IMR-90 (cell line): ENCODE measurements at regions not wholly inside any gene's neighbourhood (a gene's known extent, or its start where the extent isn't known, plus 50 kb on each side); places are given as distances from the start of the nearest gene placed in this dataset.

ENCODE experiments used
- ATAC-seq: fragments of 200-7000 bp; cut with Tn5 transposase; 2 replicates; pipeline ENCODE4 v1.9.1; 2020; ENCODE audit warnings: low read depth, mild to moderate bottlenecking, moderate library complexity
- BruUV-seq: library from RNA; stranded (reverse); fragments of 400-500 nt; replicated peaks from 2 replicates; lab custom pipeline; 2021; lab: Mats Ljungman, UMichigan
- CTCF ChIA-PET: fragments of 300-600 bp; formaldehyde crosslinking; extraction: SDS; loops from one replicate; lab custom pipeline; 2021; ENCODE audit warnings: antibody characterized with exemption; lab: Yijun Ruan, JAX
- POLR2A ChIA-PET: fragments of 300-600 bp; sonication (Branson Sonifier 250); formaldehyde crosslinking; loops from one replicate; lab custom pipeline; 2022; ENCODE audit warnings: antibody characterized with exemption; ENCODE audit not compliant: unreplicated experiment; lab: Charles Lee
- DNase-seq: peaks from one replicate; pipeline ENCODE4 v3.0.0; 2013
- H2AFZ ChIP-seq: replicated peaks from 2 replicates; pipeline ENCODE3; 2013; ENCODE audit warnings: low read length, mild to moderate bottlenecking; ENCODE audit not compliant: poor library complexity
- H2AK5ac ChIP-seq: 2 replicates; pipeline ENCODE4 v1.6.1; 2013; ENCODE audit warnings: low read depth, low read length, inconsistent platforms
- H2AK9ac ChIP-seq: replicated peaks from 2 replicates; pipeline ENCODE3; 2013; ENCODE audit warnings: mild to moderate bottlenecking, low read depth, low read length, moderate library complexity; ENCODE audit not compliant: poor library complexity
- H2BK120ac ChIP-seq: 2 replicates; pipeline ENCODE4 v1.6.1; 2013; ENCODE audit warnings: low read depth, low read length, inconsistent platforms
- H2BK15ac ChIP-seq: 3 replicates; pipeline ENCODE4 v1.6.1; 2013; ENCODE audit warnings: low read depth, low read length, inconsistent platforms
- H2BK20ac ChIP-seq: 2 replicates; pipeline ENCODE4 v1.6.1; 2013; ENCODE audit warnings: low read depth, mild to moderate bottlenecking, inconsistent platforms, low read length, moderate library complexity
- H2BK5ac ChIP-seq: 2 replicates; pipeline ENCODE4 v1.6.1; 2013; ENCODE audit warnings: mild to moderate bottlenecking, low read depth, low read length, inconsistent platforms; ENCODE audit not compliant: poor library complexity, severe bottlenecking
- H3K14ac ChIP-seq: replicated peaks from 2 replicates; pipeline ENCODE4 v1.6.1; 2013; ENCODE audit warnings: low read depth, low read length, inconsistent platforms
- H3K18ac ChIP-seq: 2 replicates; pipeline ENCODE4 v1.6.1; 2013; ENCODE audit warnings: low read depth, low read length, control low read depth
- H3K23ac ChIP-seq: 2 replicates; pipeline ENCODE4 v1.6.1; 2013; ENCODE audit warnings: low read depth, low read length, inconsistent platforms
- H3K27ac ChIP-seq: 2 replicates; pipeline ENCODE4 v1.5.1; 2013; ENCODE audit warnings: mild to moderate bottlenecking, control low read depth, low read length; ENCODE audit not compliant: insufficient read depth
- H3K27me3 ChIP-seq: 2 replicates; pipeline ENCODE4 v1.6.1; 2013; ENCODE audit warnings: low read length; ENCODE audit not compliant: control insufficient read depth, insufficient read depth
- H3K36me3 ChIP-seq: 2 replicates; pipeline ENCODE4 v1.6.1; 2013; ENCODE audit warnings: low read length, mixed read lengths; ENCODE audit not compliant: control insufficient read depth, insufficient read depth
- H3K4ac ChIP-seq: 2 replicates; pipeline ENCODE4 v1.6.1; 2013; ENCODE audit warnings: low read depth, low read length, inconsistent platforms
- H3K4me1 ChIP-seq: 2 replicates; pipeline ENCODE4 v1.6.1; 2013; ENCODE audit warnings: low read length, mixed read lengths; ENCODE audit not compliant: control insufficient read depth, insufficient read depth
- H3K4me2 ChIP-seq: 2 replicates; pipeline ENCODE4 v1.6.1; 2013; ENCODE audit warnings: low read depth, mild to moderate bottlenecking, control low read depth, low read length, moderate library complexity
- H3K4me3 ChIP-seq: 2 replicates; pipeline ENCODE4 v1.5.1; 2013; ENCODE audit warnings: low read depth, mild to moderate bottlenecking, control low read depth, low read length, moderate library complexity; ENCODE audit not compliant: insufficient read depth
- H3K56ac ChIP-seq: 2 replicates; pipeline ENCODE4 v1.6.1; 2013; ENCODE audit warnings: low read length, inconsistent platforms; ENCODE audit not compliant: insufficient read depth; ENCODE audit errors: extremely low read depth
- H3K79me1 ChIP-seq, 2 experiments: 2 replicates each; pipeline ENCODE4 v1.6.1; 2013; ENCODE audit warnings: low read length in 2 of 2, inconsistent platforms in 1 of 2, low read depth in 1 of 2
- H3K9ac ChIP-seq: 2 replicates; pipeline ENCODE4 v1.6.1; 2013; ENCODE audit warnings: low read depth, low read length, control low read depth
- H3K9me1 ChIP-seq: 2 replicates; pipeline ENCODE4 v1.6.1; 2013; ENCODE audit warnings: low read length, inconsistent platforms; ENCODE audit not compliant: insufficient read depth
- H3K9me3 ChIP-seq: 2 replicates; pipeline ENCODE4 v1.6.1; 2013; ENCODE audit warnings: low read length; ENCODE audit not compliant: control insufficient read depth, insufficient read depth
- H4K20me1 ChIP-seq: 2 replicates; pipeline ENCODE4 v1.6.1; 2013; ENCODE audit warnings: low read length, inconsistent platforms; ENCODE audit not compliant: insufficient read depth
- H4K5ac ChIP-seq: 2 replicates; pipeline ENCODE4 v1.6.1; 2013; ENCODE audit warnings: mild to moderate bottlenecking, low read depth, low read length, control low read depth
- H4K8ac ChIP-seq, 2 experiments: 2 replicates each; pipeline ENCODE4 v1.6.1; 2013; ENCODE audit warnings: low read depth in 2 of 2, low read length in 2 of 2, control low read depth in 1 of 2, inconsistent platforms in 1 of 2
- H4K91ac ChIP-seq: 2 replicates; pipeline ENCODE4 v1.6.1; 2013; ENCODE audit warnings: low read depth, low read length, inconsistent platforms; ENCODE audit not compliant: insufficient read depth
- ELK1 ChIP-seq: fragments of 150-350 bp; IDR thresholded peaks from 2 replicates; pipeline ENCODE4 v1.6.1; 2016; ENCODE audit warnings: low read depth, mild to moderate bottlenecking, low read length, moderate library complexity, borderline replicate concordance
- MAZ ChIP-seq: IDR thresholded peaks from 2 replicates; pipeline ENCODE4 v1.6.1; 2012; ENCODE audit warnings: low read depth, mild to moderate bottlenecking, low read length, improper control_type of control experiment, moderate library complexity, borderline replicate concordance
- NFE2L2 ChIP-seq: fragments of 150-350 bp; IDR thresholded peaks from 2 replicates; pipeline ENCODE4 v1.6.1; 2016; ENCODE audit warnings: low read depth, mild to moderate bottlenecking, low read length
- RFX5 ChIP-seq: IDR thresholded peaks from 2 replicates; pipeline ENCODE4 v1.8.0; 2012; ENCODE audit warnings: low read depth, mild to moderate bottlenecking, low read length, moderate library complexity
- SMC3 ChIP-seq: fragments of 150-350 bp; IDR thresholded peaks from 2 replicates; pipeline ENCODE4 v1.6.1; 2016; ENCODE audit warnings: low read depth, mild to moderate bottlenecking, antibody characterized with exemption, low read length, moderate library complexity
- WGBS, 2 experiments: methylation state at CpG; one replicate each; pipeline versions ENCODE4 v1.1.5 to v1.1.7; 2013; ENCODE audit warnings: missing lambda C conversion rate in 2 of 2; ENCODE audit not compliant: insufficient read length in 1 of 2; ENCODE audit errors: extremely low coverage in 2 of 2; 5-methylcytosine and 5-hydroxymethylcytosine counted together
- dilution Hi-C: fragments of 300-500 bp; cut with HindIII; formaldehyde crosslinking; loops from one replicate; pipeline ENCODE4 v1.14.3; 2018; ENCODE audit warnings: low sequenced_read_pairs; ENCODE audit not compliant: unreplicated experiment
- in situ Hi-C: fragments of 300-500 bp; cut with MboI; formaldehyde crosslinking; loops from 3 replicates; pipeline ENCODE4 v1.14.3; 2019; ENCODE audit warnings: low sequenced_read_pairs, inconsistent platforms, mixed read lengths
- intact Hi-C: fragments of 100-400 bp; cut with micrococcal nuclease; formaldehyde crosslinking; loops from 2 replicates; pipeline ENCODE4 v1.10.0; 2022

DNA sequence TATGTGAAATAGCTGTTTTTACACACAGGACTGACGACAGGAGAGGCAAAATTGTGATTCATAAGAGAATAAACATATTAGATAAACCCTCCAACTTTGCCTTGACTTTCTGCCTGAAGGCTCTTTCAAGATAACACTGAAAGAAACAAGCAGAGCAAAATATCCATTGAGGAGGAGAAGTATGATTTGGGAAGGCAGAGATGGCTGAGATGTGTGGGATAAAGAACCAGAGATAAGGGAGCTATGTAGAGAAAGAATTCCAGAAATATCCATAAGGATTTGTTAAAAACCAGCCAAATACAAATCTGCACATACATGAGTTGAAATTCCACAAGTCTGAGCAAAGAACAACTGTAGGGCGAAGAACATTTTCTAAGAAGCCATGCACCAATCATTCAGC lies 1064.7 kb downstream of the PLA2G4A start:
- dilution Hi-C loops, result no loop called here

More for the DNA sequence above, 1064.7 kb downstream of the PLA2G4A start:
- Histone ChIP-seq H3K4me1 (no peaks in the 10 kb centered on the region), H3K4me3 (no peak overlapping the region), H3K4ac (no peak overlapping the region), H3K9ac (no peak overlapping the region), H4K8ac (no peak overlapping the region), H3K27me3 (no peaks in the 10 kb centered on the region), H3K9me1 (no peaks in the 10 kb centered on the region), H2AK5ac (no peak overlapping the region), H3K36me3 (no peaks in the 10 kb centered on the region), H3K27ac (no peak overlapping the region), H2BK120ac (no peak overlapping the region), H3K79me1 (no peaks in the 10 kb centered on the region), H4K20me1 (no peaks in the 10 kb centered on the region), H2BK5ac (no peak overlapping the region), H3K4me2 (no peak overlapping the region), H2AK9ac (no peak overlapping the region), H4K5ac (no peak overlapping the region), H3K14ac (no peak overlapping the region), H2BK15ac (no peak overlapping the region), H3K23ac (no peak overlapping the region), H3K56ac (no peak overlapping the region), H4K91ac (no peak overlapping the region), H3K18ac (no peak overlapping the region), H2AFZ (no peak overlapping the region), H3K9me3 (no peaks in the 10 kb centered on the region), H2BK20ac (no peak overlapping the region)
- WGBS, 2 experiments, result no CpG with 5 or more reads among the region's 2 CpGs
- intact Hi-C loops, result no loop called here
- ChIA-PET CTCF (no interaction called here), POLR2A (no interaction called here)
- TF ChIP-seq MAZ, result no peak
- no peak for TF ChIP-seq ELK1
- TF ChIP-seq NFE2L2, result no peak
- TF ChIP-seq RFX5, result no peak
- TF ChIP-seq SMC3, result no peak
- no peak for DNase-seq
- BruUV-seq, result no TSS peak
- no peak for ATAC-seq
- in situ Hi-C loops, result no loop called here
